GM21619 (cell line): ENCODE measurements at regions not wholly inside any gene's neighbourhood (a gene's known extent, or its start where the extent isn't known, plus 50 kb on each side); places are given as distances from the start of the nearest gene placed in this dataset.

Experiments used
- ATAC-seq: cut with Tn5 transposase; IDR thresholded peaks from one replicate; pipeline ENCODE4 v1.9.1; 2021; ENCODE audit not compliant: unreplicated experiment

GRCh38 chr3:8451696-8452095 lies 49.9 kb upstream of the LMCD1 start:
- no peak for ATAC-seq
